ENCODE measurements at regions not wholly inside any gene's neighbourhood (a gene's known extent, or its start where the extent isn't known, plus 50 kb on each side); places are given as distances from the start of the nearest gene placed in this dataset.

- DNase-seq (ENCODE audit: low read depth): no peak
Observed at GRCh38 chr5:114657342-114658130, 295.7 kb downstream of the KCNN2 start.

- DNase-seq (ENCODE audit: low read depth): no peak
Observed at GRCh38 chr5:114649878-114650277, 288.0 kb downstream of the KCNN2 start.

- DNase-seq (ENCODE audit: low read depth): no peak
Observed at GRCh38 chr5:114648940-114649339, 287.1 kb downstream of the KCNN2 start.

GRCh38 chr5:114644576-114644975 is 282.7 kb downstream of the KCNN2 start:
- no peak for DNase-seq (ENCODE audit: low read depth)

GRCh38 chr5:114636271-114636670 is 274.4 kb downstream of the KCNN2 start:
- no peak for DNase-seq (ENCODE audit: low read depth)

- no peak for DNase-seq (ENCODE audit: low read depth)
Observed at GRCh38 chr5:114634967-114635901, 273.4 kb downstream of the KCNN2 start.

- DNase-seq (ENCODE audit: low read depth): no peak
Observed at GRCh38 chr5:114634517-114634916, 272.6 kb downstream of the KCNN2 start.

- DNase-seq (ENCODE audit: low read depth): no peak
Observed at GRCh38 chr5:114612406-114612805, 250.5 kb downstream of the KCNN2 start.

- DNase-seq (ENCODE audit: low read depth): no peak
Observed at GRCh38 chr5:114581136-114581535, 219.3 kb downstream of the KCNN2 start.

- DNase-seq (ENCODE audit: low read depth): no peak
Observed at GRCh38 chr5:114565871-114566270, 204.0 kb downstream of the KCNN2 start.

- DNase-seq (ENCODE audit: low read depth): no peak
Observed at GRCh38 chr5:114565139-114565538, 203.3 kb downstream of the KCNN2 start.

GRCh38 chr5:114561415-114561814 is 199.5 kb downstream of the KCNN2 start:
- no peak for DNase-seq (ENCODE audit: low read depth)
